ENCODE measurements at regions not wholly inside any gene's neighbourhood (a gene's known extent, or its start where the extent isn't known, plus 50 kb on each side); places are given as distances from the start of the nearest gene placed in this dataset.

DNA sequence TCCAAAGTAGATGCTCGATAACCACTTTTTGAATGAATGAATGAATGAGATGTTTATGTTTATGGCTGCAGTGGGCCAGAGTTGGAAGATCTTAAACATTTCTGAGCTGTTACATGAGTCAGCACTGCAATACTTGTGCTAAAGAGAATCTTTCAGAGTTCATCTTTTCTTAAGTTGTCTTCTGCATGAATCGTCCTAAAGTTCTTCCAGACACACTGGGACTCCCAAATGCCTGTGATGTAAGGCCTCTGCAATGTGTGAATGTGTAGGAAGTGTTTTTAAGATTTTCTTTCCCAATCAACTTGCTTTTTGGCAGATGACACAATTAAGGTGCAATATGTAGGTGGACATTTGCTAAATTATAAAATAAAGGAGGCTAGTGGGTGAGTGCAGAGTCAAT, 50.3 kb upstream of the TRIM9 start:
- 80% methylated on average over 1 of the region's 2 CpGs for WGBS (ENCODE audit: insufficient coverage)
- no peak for ATAC-seq (replicated peaks in 1 of 4)
- no peaks in the 10 kb centered on the region for H3K4me1 ChIP-seq (ENCODE audit: control insufficient read depth in 1 of 2, extremely low read depth in 1 of 2, insufficient read depth in 2 of 2, low read length in 2 of 2)
- H3K4me1 Mint-ChIP-seq = no peaks in the 10 kb centered on the region
- peaks cover 4 to 5% of the 10 kb centered on the region in 2 donors for H3K27me3 Mint-ChIP-seq
- H3K4me3 ChIP-seq (ENCODE audit: control insufficient read depth in 1 of 2, extremely low read depth in 1 of 2, low read length in 1 of 2) = no peak overlapping the region
- H3K27ac Mint-ChIP-seq = no peak overlapping the region
- H3K27ac ChIP-seq (ENCODE audit: low read length) = no peak overlapping the region
- H3K4me3 Mint-ChIP-seq = no peak overlapping the region
- H3K36me3 ChIP-seq (ENCODE audit: control insufficient read depth in 2 of 2, extremely low read depth in 1 of 2, insufficient read depth in 1 of 2, low read length in 1 of 2) = no peaks in the 10 kb centered on the region
- H3K27me3 ChIP-seq (replicated peaks in 1 of 2; ENCODE audit: control insufficient read depth in 2 of 2, extremely low read depth in 1 of 2, insufficient read depth in 2 of 2, low read length in 1 of 2) = no peaks in the 10 kb centered on the region
- peaks cover 6% of the 10 kb centered on the region for H3K36me3 Mint-ChIP-seq
- POLR2A ChIA-PET = no interaction called here
- CTCF ChIA-PET = no interaction called here
- no peaks in the 10 kb centered on the region for H3K9me3 ChIP-seq
- no peak for DNase-seq
- H3K9me3 Mint-ChIP-seq = peaks cover 3 to 12% (median 11%) of the 10 kb centered on the region in 3 donors

DNA sequence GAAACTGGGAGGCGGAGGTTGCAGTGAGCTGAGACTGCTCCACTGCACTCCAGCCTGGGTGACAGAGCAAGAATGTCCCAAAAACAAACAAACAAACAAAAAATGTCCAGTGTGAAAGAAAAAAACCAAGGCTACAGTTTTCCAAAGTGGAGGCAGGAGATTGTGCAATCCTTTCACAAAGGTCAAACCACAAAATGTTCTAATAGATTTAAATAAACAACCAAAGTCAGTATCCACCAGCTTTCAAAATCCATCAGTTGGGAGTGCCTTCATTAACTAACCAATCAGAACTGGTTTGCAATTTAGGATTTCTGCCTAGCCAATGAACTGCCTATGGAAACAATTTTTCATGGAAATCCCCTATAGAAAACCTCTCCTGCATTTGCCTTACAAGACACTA, 52.3 kb upstream of the TRIM9 start:
- H3K4me3 Mint-ChIP-seq = no peak overlapping the region
- H3K27ac ChIP-seq (ENCODE audit: low read length) = no peak overlapping the region
- H3K9me3 Mint-ChIP-seq = peaks cover 0 to 11% (median 8%) of the 10 kb centered on the region in 3 donors
- H3K4me1 Mint-ChIP-seq = no peaks in the 10 kb centered on the region
- ChIA-PET CTCF (no interaction called here), POLR2A (no interaction called here)
- no peak overlapping the region for H3K4me3 ChIP-seq (ENCODE audit: control insufficient read depth in 1 of 2, extremely low read depth in 1 of 2, low read length in 1 of 2)
- no peaks in the 10 kb centered on the region for H3K27me3 ChIP-seq (replicated peaks in 1 of 2; ENCODE audit: control insufficient read depth in 2 of 2, extremely low read depth in 1 of 2, insufficient read depth in 2 of 2, low read length in 1 of 2)
- no peaks in the 10 kb centered on the region for H3K36me3 ChIP-seq (ENCODE audit: control insufficient read depth in 2 of 2, extremely low read depth in 1 of 2, insufficient read depth in 1 of 2, low read length in 1 of 2)
- ATAC-seq (replicated peaks in 1 of 4) (no peak), DNase-seq (no peak)
- peaks cover 4 to 5% of the 10 kb centered on the region in 2 donors for H3K27me3 Mint-ChIP-seq
- H3K4me1 ChIP-seq (ENCODE audit: control insufficient read depth in 1 of 2, extremely low read depth in 1 of 2, insufficient read depth in 2 of 2, low read length in 2 of 2) = no peaks in the 10 kb centered on the region
- no CpG with 5 or more reads among the region's 1 CpG for WGBS (ENCODE audit: insufficient coverage)
- H3K27ac Mint-ChIP-seq = no peak overlapping the region
- H3K36me3 Mint-ChIP-seq = peaks cover 6% of the 10 kb centered on the region
- no peaks in the 10 kb centered on the region for H3K9me3 ChIP-seq

DNA sequence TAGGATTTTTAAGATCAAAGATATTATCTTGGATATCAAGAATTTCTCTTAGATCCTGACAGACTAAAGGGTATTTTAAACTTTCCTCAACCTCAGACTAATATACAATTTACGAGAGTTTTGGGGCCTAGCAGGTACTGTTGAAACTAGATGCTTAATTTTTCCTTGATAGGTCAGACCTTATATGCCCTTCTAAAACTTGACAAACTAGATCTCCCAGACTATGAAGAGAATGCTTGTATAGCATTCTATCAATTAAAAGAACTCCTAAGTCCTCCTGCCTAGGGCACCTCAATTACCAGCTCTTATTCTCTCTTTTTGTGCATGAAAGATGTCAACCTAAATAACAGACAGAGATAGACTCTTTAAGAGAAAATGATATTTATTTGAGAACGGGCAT, 60.4 kb upstream of the TRIM9 start:
- H3K4me1 ChIP-seq (ENCODE audit: control insufficient read depth in 1 of 2, extremely low read depth in 1 of 2, insufficient read depth in 2 of 2, low read length in 2 of 2) = no peaks in the 10 kb centered on the region
- DNase-seq (no peak), ATAC-seq (replicated peaks in 1 of 4) (no peak)
- no peaks in the 10 kb centered on the region for H3K27me3 Mint-ChIP-seq
- no peak overlapping the region for H3K4me3 Mint-ChIP-seq
- H3K36me3 Mint-ChIP-seq = no peaks in the 10 kb centered on the region
- H3K27me3 ChIP-seq (replicated peaks in 1 of 2; ENCODE audit: control insufficient read depth in 2 of 2, extremely low read depth in 1 of 2, insufficient read depth in 2 of 2, low read length in 1 of 2) = no peaks in the 10 kb centered on the region
- POLR2A ChIA-PET = no interaction called here
- WGBS (ENCODE audit: insufficient coverage) = no CpG with 5 or more reads among the region's 2 CpGs
- no peaks in the 10 kb centered on the region for H3K9me3 ChIP-seq
- H3K4me1 Mint-ChIP-seq = no peaks in the 10 kb centered on the region
- H3K9me3 Mint-ChIP-seq = no peaks in the 10 kb centered on the region
- no peak overlapping the region for H3K4me3 ChIP-seq (ENCODE audit: control insufficient read depth in 1 of 2, extremely low read depth in 1 of 2, low read length in 1 of 2)
- H3K36me3 ChIP-seq (ENCODE audit: control insufficient read depth in 2 of 2, extremely low read depth in 1 of 2, insufficient read depth in 1 of 2, low read length in 1 of 2) = no peaks in the 10 kb centered on the region
- CTCF ChIA-PET = no interaction called here
- H3K27ac Mint-ChIP-seq = no peak overlapping the region
- H3K27ac ChIP-seq (ENCODE audit: low read length) = no peak overlapping the region

DNA sequence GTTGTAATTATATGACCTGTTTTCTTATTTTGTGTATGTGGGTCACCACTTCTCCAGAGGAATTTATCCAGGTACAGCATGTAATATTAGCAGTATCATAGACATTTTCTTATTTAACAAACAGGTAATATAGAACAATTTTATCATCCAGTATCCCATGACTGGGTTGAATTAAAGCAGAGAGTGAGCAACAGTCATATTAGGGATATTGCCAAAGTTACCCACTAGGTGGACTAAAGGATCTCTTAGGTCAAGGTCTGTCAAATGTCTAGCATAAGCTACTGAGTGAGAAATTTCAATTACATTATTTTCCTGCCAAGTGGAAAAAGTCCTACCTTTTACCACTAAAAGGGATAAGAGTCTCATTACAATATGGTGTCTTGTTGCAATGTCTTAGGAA, 62.1 kb upstream of the TRIM9 start:
- CTCF ChIA-PET = no interaction called here
- POLR2A ChIA-PET = no interaction called here
- H3K27me3 ChIP-seq (replicated peaks in 1 of 2; ENCODE audit: control insufficient read depth in 2 of 2, extremely low read depth in 1 of 2, insufficient read depth in 2 of 2, low read length in 1 of 2) = no peaks in the 10 kb centered on the region
- ATAC-seq (replicated peaks in 1 of 4) (no peak), DNase-seq (peak in 1 of 35 experiments; percentile 10)
- no peaks in the 10 kb centered on the region for H3K9me3 ChIP-seq
- no peak overlapping the region for H3K4me3 ChIP-seq (ENCODE audit: control insufficient read depth in 1 of 2, extremely low read depth in 1 of 2, low read length in 1 of 2)
- no peak overlapping the region for H3K27ac ChIP-seq (ENCODE audit: low read length)
- H3K4me1 ChIP-seq (ENCODE audit: control insufficient read depth in 1 of 2, extremely low read depth in 1 of 2, insufficient read depth in 2 of 2, low read length in 2 of 2) = no peaks in the 10 kb centered on the region
- H3K4me3 Mint-ChIP-seq = no peak overlapping the region
- H3K36me3 Mint-ChIP-seq = no peaks in the 10 kb centered on the region
- H3K27me3 Mint-ChIP-seq = no peaks in the 10 kb centered on the region
- no peaks in the 10 kb centered on the region for H3K9me3 Mint-ChIP-seq
- no peak overlapping the region for H3K27ac Mint-ChIP-seq
- H3K36me3 ChIP-seq (ENCODE audit: control insufficient read depth in 2 of 2, extremely low read depth in 1 of 2, insufficient read depth in 1 of 2, low read length in 1 of 2) = no peaks in the 10 kb centered on the region
- H3K4me1 Mint-ChIP-seq = no peaks in the 10 kb centered on the region

DNA sequence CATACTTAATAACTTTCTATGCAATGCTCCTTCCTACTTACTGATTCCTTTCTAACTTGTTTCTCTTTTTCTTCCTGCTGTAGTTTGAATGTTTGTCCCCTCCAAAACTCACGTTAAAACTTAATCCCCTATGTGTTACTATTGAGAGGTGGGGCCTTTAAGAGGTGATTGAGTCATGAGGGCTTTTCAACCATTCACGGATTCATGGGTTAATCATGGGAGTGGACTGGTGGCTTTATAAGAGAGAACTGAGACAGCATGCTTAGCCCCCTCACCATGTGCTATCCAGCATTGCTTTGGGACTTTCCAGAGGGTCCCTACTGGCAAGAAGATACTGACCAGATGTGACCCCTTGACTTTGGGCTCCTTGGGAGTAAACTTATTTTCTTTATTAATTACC, 66.0 kb upstream of the TRIM9 start:
- no peaks in the 10 kb centered on the region for H3K4me1 ChIP-seq (ENCODE audit: control insufficient read depth in 1 of 2, extremely low read depth in 1 of 2, insufficient read depth in 2 of 2, low read length in 2 of 2)
- no peak overlapping the region for H3K4me3 ChIP-seq (ENCODE audit: control insufficient read depth in 1 of 2, extremely low read depth in 1 of 2, low read length in 1 of 2)
- no peak overlapping the region for H3K27ac ChIP-seq (ENCODE audit: low read length)
- 83% methylated on average over 1 of the region's 2 CpGs for WGBS (ENCODE audit: insufficient coverage)
- no peak overlapping the region for H3K4me3 Mint-ChIP-seq
- ATAC-seq (replicated peaks in 1 of 4) = no peak
- no peaks in the 10 kb centered on the region for H3K27me3 Mint-ChIP-seq
- no peaks in the 10 kb centered on the region for H3K4me1 Mint-ChIP-seq
- ChIA-PET CTCF (no interaction called here), POLR2A (no interaction called here)
- H3K9me3 Mint-ChIP-seq = no peaks in the 10 kb centered on the region
- no peaks in the 10 kb centered on the region for H3K36me3 Mint-ChIP-seq
- H3K9me3 ChIP-seq = no peaks in the 10 kb centered on the region
- no peaks in the 10 kb centered on the region for H3K36me3 ChIP-seq (ENCODE audit: control insufficient read depth in 2 of 2, extremely low read depth in 1 of 2, insufficient read depth in 1 of 2, low read length in 1 of 2)
- no peaks in the 10 kb centered on the region for H3K27me3 ChIP-seq (replicated peaks in 1 of 2; ENCODE audit: control insufficient read depth in 2 of 2, extremely low read depth in 1 of 2, insufficient read depth in 2 of 2, low read length in 1 of 2)
- no peak overlapping the region for H3K27ac Mint-ChIP-seq
- no peak for DNase-seq

DNA sequence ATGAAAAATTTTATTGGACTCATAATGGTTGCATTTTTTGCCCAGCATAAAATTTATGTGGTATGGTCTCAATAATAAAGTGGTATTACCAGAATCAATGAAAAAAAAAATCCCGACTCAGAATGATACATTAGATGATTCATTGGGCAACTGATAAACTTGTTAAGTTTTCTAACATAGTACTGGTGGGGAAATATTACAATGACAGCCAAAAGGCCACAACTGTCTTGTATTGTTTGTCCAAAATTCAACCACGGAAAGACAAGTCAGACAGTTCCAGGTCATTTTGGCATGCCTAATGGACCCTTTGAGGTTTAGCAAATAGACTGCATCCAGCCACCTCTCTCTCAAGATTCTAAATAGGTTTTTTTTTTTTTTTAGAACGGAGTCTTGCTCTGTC, 70.5 kb upstream of the TRIM9 start:
- no peak overlapping the region for H3K27ac Mint-ChIP-seq
- no peak for DNase-seq

DNA sequence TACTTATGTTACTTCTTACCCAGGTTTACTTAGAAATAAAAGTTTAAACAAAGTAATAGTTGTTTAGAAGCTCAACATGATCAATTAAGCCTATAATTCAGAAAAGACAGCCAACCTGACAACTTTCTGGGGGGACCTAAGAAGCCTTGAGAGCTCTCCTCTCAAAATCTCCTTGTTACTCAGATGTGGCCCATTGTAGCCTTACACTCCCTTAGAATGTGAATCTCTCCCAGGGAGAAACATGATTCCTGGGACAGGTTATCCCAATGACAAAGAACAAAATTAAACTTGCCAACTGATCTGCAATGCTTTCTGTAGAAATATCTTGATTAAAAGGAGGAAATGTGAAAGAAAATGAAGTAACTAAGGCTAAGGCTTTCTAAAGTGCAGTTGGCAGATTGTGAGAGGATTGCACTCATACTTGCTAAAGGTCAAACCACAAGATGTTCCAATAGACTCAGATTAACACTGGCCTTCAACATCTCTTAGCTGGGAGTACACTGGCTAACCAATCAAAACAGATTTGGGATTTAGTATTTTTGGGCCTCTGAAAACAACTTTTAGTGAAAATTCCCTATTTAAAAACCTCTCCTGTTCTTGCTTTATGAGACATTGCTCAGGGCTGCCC, 72.3 kb upstream of the TMX1 start:
- no peak overlapping the region for H3K27ac Mint-ChIP-seq
- ChIA-PET CTCF (interaction anchor here in 1 of 2 donors (0.9 kb wide), 1 partner anchor 241 kb away, joined by 3 read pairs; no protein-coding TSS in a partner anchor), POLR2A (no interaction called here)
- no peaks in the 10 kb centered on the region for H3K9me3 ChIP-seq
- H3K36me3 ChIP-seq (ENCODE audit: control insufficient read depth in 2 of 2, extremely low read depth in 1 of 2, insufficient read depth in 1 of 2, low read length in 1 of 2) = no peaks in the 10 kb centered on the region
- no peaks in the 10 kb centered on the region for H3K4me1 ChIP-seq (ENCODE audit: control insufficient read depth in 1 of 2, extremely low read depth in 1 of 2, insufficient read depth in 2 of 2, low read length in 2 of 2)
- DNase-seq = no peak
- no peak overlapping the region for H3K4me3 ChIP-seq (ENCODE audit: control insufficient read depth in 1 of 2, extremely low read depth in 1 of 2, low read length in 1 of 2)
- no peak overlapping the region for H3K4me3 Mint-ChIP-seq
- H3K4me1 Mint-ChIP-seq = no peaks in the 10 kb centered on the region
- ATAC-seq (replicated peaks in 1 of 4) = no peak
- no peaks in the 10 kb centered on the region for H3K36me3 Mint-ChIP-seq
- H3K27me3 ChIP-seq (replicated peaks in 1 of 2; ENCODE audit: control insufficient read depth in 2 of 2, extremely low read depth in 1 of 2, insufficient read depth in 2 of 2, low read length in 1 of 2) = no peaks in the 10 kb centered on the region
- no peak overlapping the region for H3K27ac ChIP-seq (ENCODE audit: low read length)
- no peaks in the 10 kb centered on the region for H3K27me3 Mint-ChIP-seq
- no peaks in the 10 kb centered on the region for H3K9me3 Mint-ChIP-seq

More for the DNA sequence above, 70.5 kb upstream of the TRIM9 start:
- Histone ChIP-seq H3K27me3 (replicated peaks in 1 of 2; ENCODE audit: control insufficient read depth in 2 of 2, extremely low read depth in 1 of 2, insufficient read depth in 2 of 2, low read length in 1 of 2) (no peaks in the 10 kb centered on the region), H3K36me3 (ENCODE audit: control insufficient read depth in 2 of 2, extremely low read depth in 1 of 2, insufficient read depth in 1 of 2, low read length in 1 of 2) (no peaks in the 10 kb centered on the region), H3K4me1 (ENCODE audit: control insufficient read depth in 1 of 2, extremely low read depth in 1 of 2, insufficient read depth in 2 of 2, low read length in 2 of 2) (no peaks in the 10 kb centered on the region), H3K27ac (ENCODE audit: low read length) (no peak overlapping the region), H3K4me3 (ENCODE audit: control insufficient read depth in 1 of 2, extremely low read depth in 1 of 2, low read length in 1 of 2) (no peak overlapping the region), H3K9me3 (no peaks in the 10 kb centered on the region)
- Mint-ChIP-seq H3K9me3 (no peaks in the 10 kb centered on the region), H3K27me3 (no peaks in the 10 kb centered on the region), H3K4me3 (no peak overlapping the region), H3K4me1 (no peaks in the 10 kb centered on the region), H3K36me3 (no peaks in the 10 kb centered on the region)
- ChIA-PET POLR2A (no interaction called here), CTCF (no interaction called here)
- no CpG with 5 or more reads among the region's 3 CpGs for WGBS (ENCODE audit: insufficient coverage)
- no peak for ATAC-seq (replicated peaks in 1 of 4)
